H1 (cell line): ENCODE measurements at regions not wholly inside any gene's neighbourhood (a gene's known extent, or its start where the extent isn't known, plus 50 kb on each side); places are given as distances from the start of the nearest gene placed in this dataset.

Source experiments
- CTCF ChIP-seq, 3 experiments: IDR thresholded peaks; 1 replicate in 2 of 3; 2 replicates in 1 of 3; pipeline versions ENCODE4 v1.5.1 to v1.6.1; 2011; ENCODE audit warnings: low read length in 3 of 3, mild to moderate bottlenecking in 3 of 3, inconsistent platforms in 2 of 3, low read depth in 1 of 3, moderate library complexity in 1 of 3; ENCODE audit not compliant: insufficient read depth in 1 of 3; ENCODE audit errors: control extremely low read depth in 1 of 3
- JUND ChIP-seq: IDR thresholded peaks from 2 replicates; pipeline ENCODE4 v1.6.1; 2011; ENCODE audit warnings: mild to moderate bottlenecking, improper control_type of control experiment, low read length
- RXRA ChIP-seq: IDR thresholded peaks from 2 replicates; pipeline ENCODE4 v1.6.1; 2011; ENCODE audit warnings: low read depth, mild to moderate bottlenecking, low read length, moderate library complexity; ENCODE audit not compliant: insufficient read depth
- TCF12 ChIP-seq: IDR thresholded peaks from 2 replicates; pipeline ENCODE4 v1.6.1; 2011; ENCODE audit warnings: low read depth, mild to moderate bottlenecking, low read length

- TF ChIP-seq RXRA (no peak), CTCF (IDR thresholded peaks at IDR 0.05; ENCODE audit: control extremely low read depth in 1 of 3, insufficient read depth in 1 of 3, low read depth in 1 of 3, low read length in 3 of 3) (no peak), JUND (no peak), TCF12 (no peak)
These were observed 384.6 kb upstream of the RORA start for GRCh38 chr15:61613729-61614128.
